ENCODE measurements at regions not wholly inside any gene's neighbourhood (a gene's known extent, or its start where the extent isn't known, plus 50 kb on each side); places are given as distances from the start of the nearest gene placed in this dataset.

GRCh38 chr2:239532859-239533258 is 132.0 kb upstream of the HDAC4 start:
- DNase-seq: no peak
- in situ Hi-C loops (cut with MboI; ENCODE audit: low pct_ligation_motif_present in 1 of 4, low pct_unique_long_range_greater_than_20kb in 1 of 4, low sequenced_read_pairs in 3 of 4): no loop called here
- H3K27ac ChIP-seq: no peak overlapping the region
- TF ChIP-seq POLR2AphosphoS5 (IDR thresholded peaks at IDR 0.05): no peak
- no peak for TF ChIP-seq EP300 (IDR thresholded peaks at IDR 0.05; ENCODE audit: low read depth)
- no peak for TF ChIP-seq POLR2A (IDR thresholded peaks at IDR 0.05)
- TF ChIP-seq CTCF (IDR thresholded peaks at IDR 0.05): no peak
- WGBS, 2 donors (ENCODE audit: low coverage in 1 of 2): 40 to 42% methylated on average over 1 to 9 of the region's 10 CpGs
- H3K4me3 ChIP-seq: no peak overlapping the region
- intact Hi-C loops (cut with DNase I; ENCODE audit: low total_unique reads): no loop called here
- H3K27me3 ChIP-seq: no peaks in the 10 kb centered on the region
- no peaks in the 10 kb centered on the region for H3K36me3 ChIP-seq
- H3K4me1 ChIP-seq: no peaks in the 10 kb centered on the region
- no peaks in the 10 kb centered on the region for H3K9me3 ChIP-seq

- H3K36me3 ChIP-seq: no peaks in the 10 kb centered on the region
- DNase-seq: no peak
- WGBS, 2 donors (ENCODE audit: low coverage in 1 of 2): 78 to 81% methylated on average over 7 to 19 of the region's 19 CpGs
- H3K27me3 ChIP-seq: no peaks in the 10 kb centered on the region
- H3K4me3 ChIP-seq: no peak overlapping the region
- TF ChIP-seq CTCF (IDR thresholded peaks at IDR 0.05): no peak
- no peak for TF ChIP-seq POLR2A (IDR thresholded peaks at IDR 0.05)
- no peak for TF ChIP-seq EP300 (IDR thresholded peaks at IDR 0.05; ENCODE audit: low read depth)
- no peak for TF ChIP-seq POLR2AphosphoS5 (IDR thresholded peaks at IDR 0.05)
- H3K4me1 ChIP-seq: no peaks in the 10 kb centered on the region
- in situ Hi-C loops (cut with MboI; ENCODE audit: low pct_ligation_motif_present in 1 of 4, low pct_unique_long_range_greater_than_20kb in 1 of 4, low sequenced_read_pairs in 3 of 4): no loop called here
- intact Hi-C loops (cut with DNase I; ENCODE audit: low total_unique reads): no loop called here
- H3K9me3 ChIP-seq: no peaks in the 10 kb centered on the region
- H3K27ac ChIP-seq: no peak overlapping the region
These were observed 131.4 kb upstream of the HDAC4 start for GRCh38 chr2:239532250-239532649.

- no peaks in the 10 kb centered on the region for H3K36me3 ChIP-seq
- no peaks in the 10 kb centered on the region for H3K27me3 ChIP-seq
- no peak overlapping the region for H3K4me3 ChIP-seq
- no peak for DNase-seq
- in situ Hi-C loops (cut with MboI; ENCODE audit: low pct_ligation_motif_present in 1 of 4, low pct_unique_long_range_greater_than_20kb in 1 of 4, low sequenced_read_pairs in 3 of 4) (no loop called here), intact Hi-C loops (cut with DNase I; ENCODE audit: low total_unique reads) (no loop called here)
- 50 to 53% methylated on average over 1 to 16 of the region's 18 CpGs for WGBS, 2 donors (ENCODE audit: low coverage in 1 of 2)
- no peak overlapping the region for H3K27ac ChIP-seq
- no peaks in the 10 kb centered on the region for H3K4me1 ChIP-seq
- no peak for TF ChIP-seq POLR2AphosphoS5 (IDR thresholded peaks at IDR 0.05)
- TF ChIP-seq POLR2A (IDR thresholded peaks at IDR 0.05): no peak
- no peak for TF ChIP-seq CTCF (IDR thresholded peaks at IDR 0.05)
- no peak for TF ChIP-seq EP300 (IDR thresholded peaks at IDR 0.05; ENCODE audit: low read depth)
- no peaks in the 10 kb centered on the region for H3K9me3 ChIP-seq
These were observed 130.8 kb upstream of the HDAC4 start for GRCh38 chr2:239531456-239532241.

- Histone ChIP-seq H3K9me3 (no peaks in the 10 kb centered on the region), H3K36me3 (no peaks in the 10 kb centered on the region), H3K4me3 (no peak overlapping the region), H3K27ac (no peak overlapping the region), H3K27me3 (no peaks in the 10 kb centered on the region), H3K4me1 (no peaks in the 10 kb centered on the region)
- no peak for DNase-seq
- WGBS, 2 donors (ENCODE audit: low coverage in 1 of 2): 91 to 93% methylated on average over 5 of the region's 5 CpGs
- no peak for TF ChIP-seq POLR2A (IDR thresholded peaks at IDR 0.05)
- no peak for TF ChIP-seq POLR2AphosphoS5 (IDR thresholded peaks at IDR 0.05)
- TF ChIP-seq CTCF (IDR thresholded peaks at IDR 0.05): no peak
- TF ChIP-seq EP300 (IDR thresholded peaks at IDR 0.05; ENCODE audit: low read depth): no peak
- in situ Hi-C loops (cut with MboI; ENCODE audit: low pct_ligation_motif_present in 1 of 4, low pct_unique_long_range_greater_than_20kb in 1 of 4, low sequenced_read_pairs in 3 of 4): no loop called here
- intact Hi-C loops (cut with DNase I; ENCODE audit: low total_unique reads): no loop called here
These were observed 130.0 kb upstream of the HDAC4 start for GRCh38 chr2:239530749-239531316.
